DND-41 (cell line): ENCODE measurements at regions not wholly inside any gene's neighbourhood (a gene's known extent, or its start where the extent isn't known, plus 50 kb on each side); places are given as distances from the start of the nearest gene placed in this dataset.

Source experiments
- ATAC-seq: fragments of 200-7000 bp; cut with Tn5 transposase; 3 replicates; pipeline ENCODE4 v1.9.1; 2021; ENCODE audit warnings: low read depth; ENCODE audit not compliant: insufficient read depth
- DNase-seq: peaks from one replicate; pipeline ENCODE4 v3.0.0-alpha.2; 2020
- H2AFZ ChIP-seq: 2 replicates; pipeline ENCODE4 v1.6.0; 2012; ENCODE audit warnings: low read depth, low read length
- H3K27ac ChIP-seq: 2 replicates; pipeline ENCODE4 v1.5.1; 2012; ENCODE audit warnings: low read length, inconsistent platforms
- H3K27me3 ChIP-seq: fragments of 200-600 bp; sonication (generic); 2 replicates; pipeline ENCODE4 v1.6.0; 2012; ENCODE audit warnings: low read length, mild to moderate bottlenecking, inconsistent platforms; ENCODE audit not compliant: insufficient read depth, poor library complexity
- H3K36me3 ChIP-seq: 2 replicates; pipeline ENCODE4 v1.5.1; 2012; ENCODE audit warnings: low read length, inconsistent platforms; ENCODE audit not compliant: insufficient read depth
- H3K4me1 ChIP-seq: 2 replicates; pipeline ENCODE4 v1.5.1; 2012; ENCODE audit warnings: mild to moderate bottlenecking, low read length; ENCODE audit not compliant: insufficient read depth
- H3K4me2 ChIP-seq: 2 replicates; pipeline ENCODE4 v1.6.0; 2012; ENCODE audit warnings: mild to moderate bottlenecking, moderate library complexity, low read length, inconsistent platforms; ENCODE audit not compliant: insufficient read depth
- H3K4me3 ChIP-seq, 2 experiments: fragments of 200-600 bp in 1 of 2; shearing (Covaris generic) in 1 of 2; 2 replicates each; pipeline ENCODE4 v1.5.1; 2012 to 2016; ENCODE audit warnings: inconsistent platforms in 2 of 2, low read length in 2 of 2, mild to moderate bottlenecking in 2 of 2, low read depth in 1 of 2, moderate library complexity in 1 of 2
- H3K79me2 ChIP-seq: 2 replicates; pipeline ENCODE4 v1.6.0; 2012; ENCODE audit warnings: low read length, inconsistent platforms; ENCODE audit not compliant: insufficient read depth
- H3K9ac ChIP-seq: 2 replicates; pipeline ENCODE4 v1.6.0; 2012; ENCODE audit warnings: low read depth, mild to moderate bottlenecking, inconsistent platforms, low read length, moderate library complexity
- H3K9me3 ChIP-seq: 2 replicates; pipeline ENCODE4 v1.5.1; 2012; ENCODE audit warnings: low read length, moderate library complexity, mild to moderate bottlenecking, inconsistent platforms; ENCODE audit not compliant: insufficient read depth, severe bottlenecking
- H4K20me1 ChIP-seq: 2 replicates; pipeline ENCODE4 v1.6.0; 2012; ENCODE audit warnings: low read length; ENCODE audit not compliant: insufficient read depth
- EZH2 ChIP-seq: IDR thresholded peaks from 3 replicates; pipeline ENCODE4 v1.6.1; 2012; ENCODE audit warnings: borderline replicate concordance, low read depth, mild to moderate bottlenecking, moderate library complexity, low read length, inconsistent platforms; ENCODE audit not compliant: severe bottlenecking
- TF ChIP-seq, protein P1 (sequence below): IDR thresholded peaks from 2 replicates; pipeline ENCODE4 v1.5.1; 2012; ENCODE audit warnings: borderline replicate concordance, low read length, moderate library complexity, mild to moderate bottlenecking; ENCODE audit not compliant: poor library complexity, severe bottlenecking; ENCODE audit errors: extremely low read depth

DNA sequence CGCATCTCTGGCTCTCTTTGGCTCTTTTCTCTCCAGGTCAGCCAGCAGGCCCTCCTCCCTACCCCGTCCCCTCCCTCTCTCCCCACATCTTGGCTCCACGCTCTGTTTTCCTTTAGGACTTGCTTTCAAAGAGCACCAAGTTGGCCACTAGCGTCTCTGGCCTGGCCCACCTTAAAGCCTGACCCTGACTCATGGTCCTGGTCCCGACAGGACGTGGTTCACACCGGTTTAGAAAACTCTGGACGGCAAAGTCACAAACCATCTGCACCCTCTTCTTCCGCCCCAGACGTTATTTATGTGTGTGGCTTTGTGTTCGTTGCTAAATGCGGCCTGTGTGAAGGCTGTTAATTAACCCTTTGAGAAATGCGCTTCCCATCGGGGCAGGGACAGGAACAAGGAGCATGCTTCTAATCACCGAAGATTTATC is 169.0 kb upstream of the HAAO start:
- DNase-seq (no peak), ATAC-seq (no peak)
- no peaks in the 10 kb centered on the region for H4K20me1 ChIP-seq
- H3K79me2 ChIP-seq, result no peaks in the 10 kb centered on the region
- H3K9me3 ChIP-seq, result no peaks in the 10 kb centered on the region
- H3K4me3 ChIP-seq, result no peak overlapping the region
- no peak overlapping the region for H2AFZ ChIP-seq
- TF ChIP-seq, protein P1, sequence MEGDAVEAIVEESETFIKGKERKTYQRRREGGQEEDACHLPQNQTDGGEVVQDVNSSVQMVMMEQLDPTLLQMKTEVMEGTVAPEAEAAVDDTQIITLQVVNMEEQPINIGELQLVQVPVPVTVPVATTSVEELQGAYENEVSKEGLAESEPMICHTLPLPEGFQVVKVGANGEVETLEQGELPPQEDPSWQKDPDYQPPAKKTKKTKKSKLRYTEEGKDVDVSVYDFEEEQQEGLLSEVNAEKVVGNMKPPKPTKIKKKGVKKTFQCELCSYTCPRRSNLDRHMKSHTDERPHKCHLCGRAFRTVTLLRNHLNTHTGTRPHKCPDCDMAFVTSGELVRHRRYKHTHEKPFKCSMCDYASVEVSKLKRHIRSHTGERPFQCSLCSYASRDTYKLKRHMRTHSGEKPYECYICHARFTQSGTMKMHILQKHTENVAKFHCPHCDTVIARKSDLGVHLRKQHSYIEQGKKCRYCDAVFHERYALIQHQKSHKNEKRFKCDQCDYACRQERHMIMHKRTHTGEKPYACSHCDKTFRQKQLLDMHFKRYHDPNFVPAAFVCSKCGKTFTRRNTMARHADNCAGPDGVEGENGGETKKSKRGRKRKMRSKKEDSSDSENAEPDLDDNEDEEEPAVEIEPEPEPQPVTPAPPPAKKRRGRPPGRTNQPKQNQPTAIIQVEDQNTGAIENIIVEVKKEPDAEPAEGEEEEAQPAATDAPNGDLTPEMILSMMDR, result no peak
- TF ChIP-seq EZH2, result no peak
- H3K9ac ChIP-seq, result no peak overlapping the region
- peaks cover 8% of the 10 kb centered on the region; the same call in 1 of the 2 replicates for H3K4me1 ChIP-seq
- H3K27me3 ChIP-seq, result no peaks in the 10 kb centered on the region
- no peaks in the 10 kb centered on the region for H3K36me3 ChIP-seq
- no peak overlapping the region for H3K4me2 ChIP-seq
- H3K27ac ChIP-seq, result no peak overlapping the region

DNA sequence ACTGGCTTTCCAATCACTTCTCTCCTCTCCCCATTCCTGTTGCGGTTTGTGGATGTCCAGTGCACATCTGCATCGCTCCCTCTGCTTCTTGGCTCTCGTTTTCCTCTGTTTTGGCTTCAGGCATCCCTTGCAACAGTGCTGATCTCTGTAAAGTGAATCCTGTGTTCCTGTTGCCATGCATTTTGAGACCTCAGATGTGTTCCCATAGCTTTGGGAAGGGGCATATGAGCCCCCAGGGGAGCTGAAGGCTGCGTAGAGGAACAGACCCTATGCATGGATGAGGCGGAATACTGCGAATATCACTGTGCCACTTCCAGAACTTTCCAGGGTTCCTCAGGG is 168.4 kb upstream of the HAAO start:
- Histone ChIP-seq H3K36me3 (no peaks in the 10 kb centered on the region), H3K9me3 (no peaks in the 10 kb centered on the region), H3K4me2 (no peak overlapping the region), H3K4me1 (peaks cover 8% of the 10 kb centered on the region; the same call in 1 of the 2 replicates), H2AFZ (no peak overlapping the region), H4K20me1 (no peaks in the 10 kb centered on the region), H3K9ac (no peak overlapping the region), H3K27me3 (no peaks in the 10 kb centered on the region), H3K79me2 (no peaks in the 10 kb centered on the region), H3K27ac (no peak overlapping the region), H3K4me3 (no peak overlapping the region)
- ATAC-seq (no peak), DNase-seq (no peak)
- TF ChIP-seq, protein P1, result no peak
- TF ChIP-seq EZH2, result no peak

DNA sequence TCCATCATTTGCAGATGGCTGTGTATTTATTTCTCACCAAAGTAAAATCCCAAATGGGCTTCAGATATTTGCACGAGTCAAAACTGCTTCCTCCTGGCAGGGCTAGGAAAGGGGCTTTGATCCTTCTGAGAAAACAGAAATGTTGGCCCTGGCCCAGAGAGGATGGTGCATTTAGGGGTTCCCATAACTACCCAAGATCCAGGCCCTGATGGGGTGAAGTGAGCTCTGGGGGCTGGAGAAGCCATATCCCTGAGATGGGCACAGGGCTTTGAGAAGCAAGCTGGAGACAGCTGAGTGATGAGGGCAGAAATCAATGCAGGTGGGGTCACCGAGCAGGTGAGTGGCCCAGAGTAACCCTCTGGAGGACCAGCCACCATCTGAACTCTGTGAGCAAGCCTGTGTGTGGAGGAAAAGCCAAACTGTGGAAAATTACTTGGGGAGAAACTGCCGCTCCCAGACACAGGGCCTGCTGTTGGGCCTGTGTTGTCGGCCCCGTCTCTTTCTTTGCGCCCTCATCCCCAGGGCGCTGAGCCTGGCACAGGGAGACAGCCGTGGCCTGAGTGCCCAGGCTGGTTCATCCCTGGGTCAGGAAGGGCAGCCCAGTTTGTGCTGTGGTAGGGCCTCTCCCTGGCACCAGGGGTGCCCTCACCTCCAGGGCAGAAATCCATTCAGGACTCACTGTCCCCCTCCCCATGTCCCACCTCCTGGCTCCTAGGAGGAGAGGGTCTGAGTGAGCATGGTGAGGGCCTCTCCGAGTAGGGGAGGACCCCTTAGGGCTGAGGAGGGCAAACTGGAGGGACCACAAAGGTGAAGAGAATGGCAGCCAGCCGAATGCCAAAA is 167.8 kb upstream of the HAAO start:
- no peak overlapping the region for H3K9ac ChIP-seq
- H3K27me3 ChIP-seq, result no peaks in the 10 kb centered on the region
- H3K9me3 ChIP-seq, result no peaks in the 10 kb centered on the region
- H2AFZ ChIP-seq, result no peak overlapping the region
- no peak overlapping the region for H3K4me2 ChIP-seq
- no peaks in the 10 kb centered on the region for H3K79me2 ChIP-seq
- no peak overlapping the region for H3K27ac ChIP-seq
- TF ChIP-seq EZH2, result no peak
- TF ChIP-seq, protein P1, result no peak
- H4K20me1 ChIP-seq, result no peaks in the 10 kb centered on the region
- ATAC-seq (no peak), DNase-seq (no peak)
- H3K4me3 ChIP-seq, result no peak overlapping the region
- peaks cover 8% of the 10 kb centered on the region; the same call in 1 of the 2 replicates for H3K4me1 ChIP-seq
- H3K36me3 ChIP-seq, result no peaks in the 10 kb centered on the region
